HEK293T (cell line): ENCODE measurements at regions not wholly inside any gene's neighbourhood (a gene's known extent, or its start where the extent isn't known, plus 50 kb on each side); places are given as distances from the start of the nearest gene placed in this dataset.

ENCODE experiments used
- CTCF ChIA-PET: fragments of 350-600 bp; formaldehyde crosslinking; extraction: SDS; loops from one replicate; lab custom pipeline; 2021; ENCODE audit warnings: antibody characterized with exemption, inconsistent platforms; lab: Yijun Ruan, JAX
- POLR2A ChIA-PET: fragments of 350-600 bp; formaldehyde crosslinking; extraction: SDS; loops from one replicate; lab custom pipeline; 2020; ENCODE audit warnings: antibody characterized with exemption, inconsistent platforms; lab: Yijun Ruan, JAX
- DNase-seq: peaks from one replicate; pipeline ENCODE4 v3.0.0; 2012; ENCODE audit warnings: mixed read lengths; ENCODE audit errors: extremely low spot score
- ARNT ChIP-seq: fragments of 450-650 bp; IDR thresholded peaks from 2 replicates; pipeline ENCODE4 v1.6.1; 2017; ENCODE audit warnings: mild to moderate bottlenecking
- BHLHE40 ChIP-seq: fragments of 450-650 bp; IDR thresholded peaks from 2 replicates; pipeline ENCODE4 v1.6.1; 2016; ENCODE audit warnings: mild to moderate bottlenecking, moderate library complexity, borderline replicate concordance
- CTBP1 ChIP-seq: fragments of 450-650 bp; IDR thresholded peaks from 2 replicates; pipeline ENCODE4 v1.6.1; 2016; ENCODE audit warnings: borderline replicate concordance
- ELF4 ChIP-seq: fragments of 450-650 bp; IDR thresholded peaks from 2 replicates; pipeline ENCODE4 v1.6.1; 2017; ENCODE audit warnings: antibody characterized with exemption
- FOXA1 ChIP-seq: fragments of 450-650 bp; IDR thresholded peaks from 2 replicates; pipeline ENCODE4 v1.6.1; 2016; ENCODE audit warnings: mild to moderate bottlenecking
- FOXK2 ChIP-seq: fragments of 450-650 bp; IDR thresholded peaks from 2 replicates; pipeline ENCODE4 v1.6.1; 2016; ENCODE audit warnings: mild to moderate bottlenecking
- FOXM1 ChIP-seq: fragments of 450-650 bp; IDR thresholded peaks from 2 replicates; pipeline ENCODE4 v1.6.1; 2017; ENCODE audit warnings: mild to moderate bottlenecking, borderline replicate concordance
- HDGF ChIP-seq: fragments of 450-650 bp; IDR thresholded peaks from 2 replicates; pipeline ENCODE4 v1.6.1; 2017; ENCODE audit warnings: antibody characterized with exemption, borderline replicate concordance
- L3MBTL2 ChIP-seq: fragments of 450-650 bp; conservative IDR thresholded peaks from 2 replicates; pipeline ENCODE4 v1.6.1; 2016; ENCODE audit warnings: mild to moderate bottlenecking
- LEF1 ChIP-seq: fragments of 450-650 bp; IDR thresholded peaks from 2 replicates; pipeline ENCODE4 v1.6.1; 2017; ENCODE audit warnings: mild to moderate bottlenecking, borderline replicate concordance
- NFRKB ChIP-seq: fragments of 450-650 bp; IDR thresholded peaks from 2 replicates; pipeline ENCODE4 v1.6.1; 2016; ENCODE audit warnings: mild to moderate bottlenecking, moderate library complexity
- SP1 ChIP-seq: fragments of 450-650 bp; IDR thresholded peaks from 2 replicates; pipeline ENCODE4 v1.6.1; 2017
- SUZ12 ChIP-seq: fragments of 450-650 bp; IDR thresholded peaks from 2 replicates; pipeline ENCODE4 v1.6.1; 2016; ENCODE audit warnings: mild to moderate bottlenecking
- TARDBP ChIP-seq: fragments of 450-650 bp; IDR thresholded peaks from 2 replicates; pipeline ENCODE4 v1.6.1; 2016
- ZNF384 ChIP-seq: fragments of 450-650 bp; IDR thresholded peaks from 2 replicates; pipeline ENCODE4 v1.6.1; 2016
- TF ChIP-seq, protein P1 (sequence below): fragments of 450-650 bp; IDR thresholded peaks from 2 replicates; pipeline ENCODE4 v1.6.1; 2016

- no peak for DNase-seq
- CTCF ChIA-PET: no interaction called here
- POLR2A ChIA-PET: no interaction called here
- TF ChIP-seq ELF4: no peak
- TF ChIP-seq, protein P1, sequence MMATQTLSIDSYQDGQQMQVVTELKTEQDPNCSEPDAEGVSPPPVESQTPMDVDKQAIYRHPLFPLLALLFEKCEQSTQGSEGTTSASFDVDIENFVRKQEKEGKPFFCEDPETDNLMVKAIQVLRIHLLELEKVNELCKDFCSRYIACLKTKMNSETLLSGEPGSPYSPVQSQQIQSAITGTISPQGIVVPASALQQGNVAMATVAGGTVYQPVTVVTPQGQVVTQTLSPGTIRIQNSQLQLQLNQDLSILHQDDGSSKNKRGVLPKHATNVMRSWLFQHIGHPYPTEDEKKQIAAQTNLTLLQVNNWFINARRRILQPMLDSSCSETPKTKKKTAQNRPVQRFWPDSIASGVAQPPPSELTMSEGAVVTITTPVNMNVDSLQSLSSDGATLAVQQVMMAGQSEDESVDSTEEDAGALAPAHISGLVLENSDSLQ: no peak
- no peak for TF ChIP-seq ARNT
- no peak for TF ChIP-seq BHLHE40
- TF ChIP-seq SP1: no peak
- TF ChIP-seq L3MBTL2: no peak
- TF ChIP-seq NFRKB: no peak
- TF ChIP-seq TARDBP: no peak
- TF ChIP-seq LEF1: no peak
- no peak for TF ChIP-seq FOXM1
- no peak for TF ChIP-seq FOXK2
- TF ChIP-seq ZNF384: no peak
- no peak for TF ChIP-seq FOXA1
- no peak for TF ChIP-seq CTBP1
- no peak for TF ChIP-seq SUZ12
- no peak for TF ChIP-seq HDGF
Observed at GRCh38 chr5:111945535-111945934, 188.5 kb upstream of the NREP start.

DNA sequence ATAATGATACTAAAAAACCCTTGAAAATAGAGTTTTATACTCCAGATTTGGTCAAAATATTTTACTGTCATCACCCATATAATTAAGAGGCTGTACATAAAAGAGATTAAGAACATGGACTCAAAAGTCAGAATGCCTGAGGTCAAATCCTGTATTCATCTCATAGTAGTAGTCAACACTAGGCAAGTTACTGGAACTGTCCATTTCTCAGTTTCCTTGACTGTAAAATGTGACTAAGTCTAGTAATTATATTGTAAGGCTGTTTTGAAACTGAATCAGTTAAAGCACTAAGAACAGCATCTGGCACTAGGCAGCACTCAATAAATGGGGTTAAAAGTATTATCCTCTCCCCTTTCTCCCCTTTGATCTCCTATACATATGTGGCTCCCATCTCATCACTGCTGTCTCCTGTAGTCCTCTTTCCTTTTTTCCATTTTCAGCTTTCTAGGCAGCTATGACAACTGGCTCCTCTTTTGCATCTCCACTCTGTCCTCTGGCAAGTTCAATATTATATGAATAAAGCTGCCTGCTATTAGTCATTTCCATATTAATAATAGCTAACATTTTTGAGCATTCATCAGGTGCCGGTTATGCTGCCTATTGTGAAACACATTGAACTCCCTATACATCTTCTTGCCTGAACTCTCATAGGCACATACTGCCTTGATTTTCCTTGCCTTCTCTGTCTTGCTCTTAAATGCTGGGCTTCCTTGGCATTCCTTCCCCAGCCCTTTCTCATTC lies 185.8 kb upstream of the NREP start:
- ChIA-PET CTCF (no interaction called here), POLR2A (no interaction called here)
- TF ChIP-seq ELF4 (no peak), FOXK2 (no peak), ZNF384 (no peak), L3MBTL2 (no peak), FOXM1 (no peak), SP1 (no peak), TARDBP (no peak)
- DNase-seq: no peak

GRCh38 chr5:111942201-111942600 lies 185.2 kb upstream of the NREP start:
- DNase-seq: no peak
- TF ChIP-seq FOXM1 (no peak), FOXK2 (no peak), LEF1 (no peak), L3MBTL2 (no peak), BHLHE40 (no peak), ARNT (no peak), SP1 (no peak), SUZ12 (no peak), TARDBP (no peak), HDGF (no peak), FOXA1 (no peak), NFRKB (no peak), CTBP1 (no peak), ELF4 (no peak), ZNF384 (no peak)
- TF ChIP-seq, protein P1: no peak
- ChIA-PET POLR2A (no interaction called here), CTCF (no interaction called here)

DNA sequence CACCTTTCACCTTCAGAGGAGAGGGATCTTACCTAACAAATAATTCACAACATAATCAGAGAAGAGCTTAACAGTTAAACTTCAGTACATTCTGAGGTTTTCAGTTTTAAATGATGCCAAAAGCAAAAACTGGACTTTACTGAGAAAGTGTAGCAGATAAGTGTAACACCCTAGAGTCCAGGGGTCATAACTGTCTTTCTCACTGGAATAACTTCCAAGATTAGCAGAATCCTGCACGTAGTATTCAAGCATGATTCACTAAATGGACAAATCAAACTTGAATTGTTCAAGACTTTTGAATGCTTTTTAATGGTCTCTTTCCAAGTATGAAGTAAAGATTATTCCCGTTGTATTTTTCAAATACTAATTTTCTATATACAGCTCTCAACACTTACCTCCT lies 180.1 kb upstream of the NREP start:
- no peak for DNase-seq
- CTCF ChIA-PET: no interaction called here
- POLR2A ChIA-PET: no interaction called here
- TF ChIP-seq L3MBTL2 (no peak), HDGF (no peak), BHLHE40 (no peak), FOXK2 (no peak), NFRKB (no peak), SUZ12 (no peak)
- TF ChIP-seq, protein P1: no peak

DNA sequence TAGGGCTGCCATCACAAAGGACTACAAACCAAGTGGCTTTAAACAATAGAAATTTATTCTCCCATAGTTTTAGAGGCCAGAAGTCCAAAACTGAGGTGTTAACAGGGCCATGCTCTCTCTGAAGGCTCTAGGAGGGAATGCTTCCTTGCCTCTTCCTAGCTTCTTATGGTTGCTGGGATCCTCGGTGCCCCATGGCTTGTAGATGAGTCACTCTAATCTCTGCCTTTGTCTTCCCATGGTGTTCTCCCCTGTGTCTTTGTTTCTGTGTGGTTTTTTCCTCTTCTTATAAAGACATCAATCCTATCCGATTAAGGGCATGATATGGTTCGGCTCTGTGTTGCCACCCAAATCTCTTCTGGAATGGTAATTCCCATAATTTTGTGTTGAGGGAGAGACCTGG lies 178.8 kb upstream of the NREP start:
- no peak for DNase-seq
- CTCF ChIA-PET: no interaction called here
- POLR2A ChIA-PET: no interaction called here
- TF ChIP-seq SUZ12: no peak
- TF ChIP-seq SP1: no peak
- no peak for TF ChIP-seq L3MBTL2
- TF ChIP-seq CTBP1: no peak
- TF ChIP-seq ARNT: no peak
- TF ChIP-seq ELF4: no peak
- TF ChIP-seq BHLHE40: no peak
- no peak for TF ChIP-seq ZNF384
- TF ChIP-seq NFRKB: no peak
- no peak for TF ChIP-seq FOXA1
- no peak for TF ChIP-seq LEF1
- no peak for TF ChIP-seq TARDBP

- ChIA-PET CTCF (no interaction called here), POLR2A (no interaction called here)
- TF ChIP-seq CTBP1: no peak
- TF ChIP-seq ARNT: no peak
- no peak for TF ChIP-seq ZNF384
- no peak for TF ChIP-seq ELF4
- no peak for TF ChIP-seq SUZ12
- TF ChIP-seq FOXA1: no peak
- TF ChIP-seq FOXM1: no peak
- TF ChIP-seq NFRKB: no peak
- TF ChIP-seq, protein P1: no peak
- no peak for TF ChIP-seq LEF1
- TF ChIP-seq TARDBP: no peak
- TF ChIP-seq HDGF: no peak
- TF ChIP-seq SP1: no peak
- TF ChIP-seq BHLHE40: no peak
- TF ChIP-seq FOXK2: no peak
- TF ChIP-seq L3MBTL2: no peak
- no peak for DNase-seq
Observed at GRCh38 chr5:111935009-111935408, 178.0 kb upstream of the NREP start.
